NCI-H146 treated with DMSO at 0.1 percent for 48 hours (cell line): ENCODE measurements at regions not wholly inside any gene's neighbourhood (a gene's known extent, or its start where the extent isn't known, plus 50 kb on each side); places are given as distances from the start of the nearest gene placed in this dataset.
"Not testable (repeated sequence)": the region's sequence is repeated elsewhere in the genome, so short reads cannot be mapped to it uniquely, and the experiment has no call there.

ENCODE experiments used
- DNase-seq: peaks from one replicate; lab custom pipeline; 2025; ENCODE audit not compliant: unreplicated experiment; lab: John Stamatoyannopoulos, UW

DNA sequence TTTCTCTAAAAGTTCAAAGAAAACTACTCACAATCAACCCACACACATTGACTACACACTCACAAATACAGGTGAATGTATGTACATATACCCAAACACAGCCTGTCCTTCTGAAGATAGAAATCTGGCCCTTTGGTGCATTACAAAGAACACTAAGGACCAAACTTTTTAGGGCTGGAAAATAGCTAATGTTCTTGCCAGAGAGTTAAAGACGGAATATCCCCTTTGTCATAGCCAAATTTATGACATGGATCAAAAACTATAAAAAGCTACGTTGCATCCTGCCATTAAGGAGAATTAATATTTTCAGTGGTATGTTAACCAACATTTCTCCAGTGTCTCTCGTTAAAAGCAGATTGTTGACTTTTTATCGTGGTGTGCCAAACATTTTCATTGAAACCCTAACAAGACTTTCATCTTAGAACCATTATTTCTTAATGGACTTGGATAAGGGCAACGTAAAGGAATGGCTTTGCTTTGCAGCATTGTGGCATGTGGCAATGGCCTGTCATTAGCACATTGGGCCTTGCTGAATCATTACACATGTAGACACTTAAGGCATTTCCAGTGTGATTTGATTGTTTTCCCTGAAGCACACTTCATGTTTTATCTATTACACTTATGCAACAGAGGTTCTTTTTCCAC lies 150.9 kb upstream of the MEOX2 start:
- DNase-seq = no peak

DNA sequence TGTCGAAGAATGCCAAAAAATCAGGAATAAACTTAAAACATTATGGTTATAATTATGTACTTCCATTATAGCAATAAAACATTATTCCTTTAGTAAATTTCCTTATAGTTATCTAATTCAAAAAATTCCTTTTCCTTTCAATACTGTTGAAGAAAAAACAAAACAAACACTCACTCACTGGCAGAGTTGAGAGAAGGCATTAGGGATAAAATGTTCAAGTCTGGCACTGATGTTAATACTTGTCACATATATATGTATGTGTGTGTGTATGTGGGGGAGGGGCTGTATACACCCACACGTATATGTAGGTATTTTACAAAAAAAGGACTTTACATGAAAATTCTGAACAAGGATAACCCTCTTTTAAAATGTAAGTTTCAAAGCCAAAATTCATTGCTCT lies 150.2 kb upstream of the MEOX2 start:
- DNase-seq = no peak

DNA sequence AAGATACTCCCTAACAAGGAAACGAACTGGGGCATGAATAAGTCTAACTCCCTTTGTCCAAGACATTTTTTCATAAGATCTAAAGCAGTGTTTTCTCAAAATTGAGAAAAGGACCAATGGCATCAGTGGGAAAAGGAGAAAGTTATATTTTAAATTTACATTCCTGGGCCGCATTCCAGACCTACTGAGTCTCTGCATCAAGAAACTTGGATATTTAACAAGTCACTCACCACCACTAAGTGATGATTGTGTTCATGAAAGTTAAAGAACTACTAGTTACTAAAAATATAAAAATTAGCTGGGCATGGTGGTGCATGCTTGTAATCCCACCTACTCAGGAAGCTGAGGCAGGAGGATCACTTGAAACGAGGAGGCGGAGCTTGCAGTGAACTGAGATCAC lies 149.6 kb upstream of the MEOX2 start:
- no peak for DNase-seq

DNA sequence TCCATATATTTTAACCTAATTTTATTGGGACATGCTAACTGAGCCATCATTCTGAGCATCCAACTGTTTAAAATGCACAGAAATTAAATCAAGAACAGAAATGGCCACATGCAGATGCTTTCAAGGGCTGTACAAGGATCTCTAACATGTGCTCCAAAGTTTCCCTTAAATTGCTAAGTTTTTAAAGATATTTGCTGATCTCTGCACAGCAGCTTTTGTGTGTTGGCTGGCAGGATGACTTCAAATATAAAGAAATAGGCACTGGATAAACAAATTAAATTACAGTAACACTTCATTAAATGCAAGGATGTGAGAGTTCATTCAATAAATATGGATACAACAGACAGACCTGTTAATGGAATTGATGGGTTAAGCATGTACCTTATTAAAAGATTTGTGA lies 148.0 kb upstream of the MEOX2 start:
- DNase-seq = no peak

DNA sequence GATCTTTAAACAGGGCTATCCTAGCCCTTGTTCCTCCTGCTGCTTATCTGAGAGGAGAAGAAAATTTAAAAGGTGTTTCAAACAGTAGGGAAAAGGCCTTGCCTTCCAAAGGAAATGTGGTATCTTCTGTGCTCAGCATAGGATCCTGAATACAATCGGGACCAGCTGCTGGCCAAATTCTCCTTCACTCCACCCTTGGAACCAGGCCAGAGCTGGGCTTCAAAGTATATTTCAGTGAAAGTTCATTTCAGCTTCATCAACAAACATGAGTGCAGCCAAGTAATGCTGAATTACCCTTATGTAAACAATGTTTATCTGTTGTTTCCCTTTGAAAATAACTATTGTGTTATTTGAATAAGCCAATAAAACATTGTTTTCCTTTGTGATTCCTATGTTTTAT lies 146.5 kb upstream of the MEOX2 start:
- DNase-seq = no peak

DNA sequence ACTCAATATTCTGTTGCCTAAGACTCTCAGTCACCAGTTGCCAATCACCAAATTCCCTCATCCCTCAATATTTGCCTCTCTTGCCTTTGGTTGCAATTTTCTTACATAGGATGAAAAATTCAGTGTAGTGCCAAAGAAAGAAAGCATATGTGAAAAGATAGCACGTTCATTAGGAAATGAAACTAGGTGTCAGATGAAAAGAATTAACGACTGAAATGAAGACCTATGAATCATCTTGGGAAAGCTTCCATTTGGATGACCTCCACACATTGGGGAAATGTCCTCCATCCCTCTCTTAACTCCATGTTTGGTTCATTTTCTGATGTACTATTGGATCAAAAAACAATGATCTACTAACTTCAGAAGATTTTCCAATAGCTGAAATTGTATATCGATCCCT lies 145.1 kb upstream of the MEOX2 start:
- DNase-seq = no peak

DNA sequence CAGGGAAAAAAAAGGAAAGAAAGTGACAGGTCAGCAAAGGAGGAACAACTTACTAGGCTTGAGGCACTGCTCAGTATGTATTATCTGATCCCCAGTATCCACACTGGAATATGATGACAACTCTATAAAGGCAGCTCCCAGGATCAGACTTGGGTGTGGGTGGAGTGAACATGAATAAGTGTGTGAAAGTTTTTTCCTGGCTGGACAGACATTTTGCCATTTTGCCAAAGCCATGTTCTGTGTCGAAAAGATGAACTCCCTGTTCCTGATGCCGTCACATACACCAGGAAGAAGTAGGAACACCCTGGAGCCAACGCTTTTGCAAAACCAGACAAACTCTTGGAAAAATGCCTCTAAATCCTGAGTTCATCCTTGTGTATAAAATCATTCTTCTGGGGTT lies 143.2 kb upstream of the MEOX2 start:
- DNase-seq = no peak

DNA sequence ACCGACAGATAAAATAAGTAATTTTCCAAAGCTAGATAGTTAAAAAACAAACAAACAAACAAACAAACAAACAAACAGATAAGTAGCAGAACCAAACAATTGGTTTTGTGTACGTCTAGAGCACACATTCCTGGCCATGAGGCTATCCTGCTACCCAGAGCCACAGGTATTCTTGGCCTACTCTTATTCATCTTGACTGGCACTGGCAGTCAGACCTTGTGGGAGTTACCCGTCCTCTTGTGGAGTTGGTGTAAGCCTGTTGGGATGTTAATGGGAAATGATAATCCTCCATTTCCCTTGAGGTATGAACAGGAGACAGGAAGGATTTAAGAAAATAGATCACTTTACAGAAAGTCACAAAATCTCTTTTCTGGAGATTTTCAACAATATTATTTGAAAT lies 142.4 kb upstream of the MEOX2 start:
- DNase-seq = no peak

DNA sequence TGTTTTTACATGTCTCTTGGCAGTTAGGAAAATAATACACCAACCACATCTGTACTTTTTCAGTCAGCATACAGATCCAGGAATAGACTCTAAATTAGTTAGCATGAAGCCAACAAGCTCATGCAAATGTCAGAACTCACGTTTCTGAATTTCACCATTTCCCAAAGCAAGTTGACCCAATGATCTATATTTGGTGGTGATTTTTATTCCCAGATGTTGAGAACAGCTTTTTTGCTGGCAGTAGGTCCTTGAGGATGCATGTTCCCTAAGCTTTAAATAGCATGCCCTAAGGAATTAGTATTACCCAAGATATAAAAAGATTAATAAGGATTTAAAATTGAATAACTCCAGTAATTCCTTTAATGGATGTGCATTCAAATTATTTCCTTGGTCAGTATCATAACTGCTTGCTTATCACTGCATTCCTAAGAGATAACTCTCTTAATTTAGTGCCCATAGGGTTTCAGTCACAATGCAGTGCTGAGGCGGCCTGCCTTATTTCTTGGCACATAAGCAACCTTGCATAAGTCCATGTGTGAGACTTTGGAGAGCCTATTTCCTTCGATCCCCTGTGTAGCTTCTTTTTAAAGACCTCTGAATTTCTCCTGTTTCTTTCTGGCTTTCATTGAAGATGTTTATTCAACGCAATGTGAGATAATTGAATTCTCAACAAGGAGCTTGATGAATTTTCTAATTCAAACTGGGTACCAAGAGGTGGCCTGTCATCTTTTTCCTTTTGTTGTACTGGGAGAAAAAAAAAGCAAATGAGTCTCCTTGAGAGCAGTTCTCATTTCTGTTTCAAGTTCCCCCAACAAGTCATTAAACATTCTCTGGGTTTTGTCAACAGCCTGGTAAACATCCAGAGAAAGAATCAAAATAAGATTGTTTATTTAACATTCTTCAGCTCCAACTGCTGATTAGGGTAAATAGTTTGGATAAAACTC lies 135.3 kb upstream of the MEOX2 start:
- no peak for DNase-seq

DNA sequence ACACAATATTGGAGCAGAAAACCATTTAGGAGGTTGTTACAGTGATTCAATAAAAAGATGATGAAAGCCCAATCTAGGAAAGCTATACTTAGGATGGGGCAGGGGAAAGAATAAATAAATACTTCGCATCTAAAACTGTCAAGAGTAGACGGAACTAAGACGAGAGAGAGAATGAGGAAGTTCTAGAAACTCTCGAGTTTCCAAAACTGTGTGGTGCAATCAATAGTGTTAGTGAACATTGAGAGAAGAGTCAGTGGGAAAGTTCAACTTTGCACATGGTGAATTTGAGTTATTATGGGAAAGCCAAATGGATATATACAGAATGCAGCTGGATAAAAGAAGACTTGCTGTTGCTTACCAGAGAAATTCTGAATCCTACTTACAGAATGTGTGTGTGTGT lies 133.8 kb upstream of the MEOX2 start:
- no peak for DNase-seq

DNA sequence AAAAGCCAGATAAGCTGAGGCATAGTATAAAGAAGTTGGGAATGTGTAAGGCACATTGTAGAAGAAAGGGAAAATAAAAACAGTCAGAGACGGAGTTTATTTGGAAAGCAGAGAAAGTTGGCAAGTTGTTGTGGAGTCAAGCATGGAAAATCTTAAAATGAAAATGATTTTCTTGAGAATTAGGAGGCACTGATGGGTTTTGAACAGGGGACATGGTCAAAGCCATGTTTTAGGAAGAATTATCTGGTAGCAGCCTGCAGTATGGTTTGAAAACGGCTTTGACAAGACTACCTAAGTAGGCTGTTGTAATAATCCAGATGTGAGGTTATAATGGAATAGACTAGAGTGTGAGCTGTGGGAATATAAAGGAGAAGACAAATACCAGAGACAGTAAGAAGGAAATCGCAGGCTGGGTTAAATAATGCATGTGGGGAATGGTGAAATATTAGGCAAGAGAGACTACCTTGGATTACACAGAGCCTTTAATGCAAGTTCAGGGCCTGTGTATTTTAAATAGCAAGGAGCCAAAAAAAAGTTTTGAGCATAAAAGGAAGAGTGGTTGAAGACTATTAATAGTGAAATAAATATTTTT lies 130.4 kb upstream of the MEOX2 start:
- DNase-seq = no peak

DNA sequence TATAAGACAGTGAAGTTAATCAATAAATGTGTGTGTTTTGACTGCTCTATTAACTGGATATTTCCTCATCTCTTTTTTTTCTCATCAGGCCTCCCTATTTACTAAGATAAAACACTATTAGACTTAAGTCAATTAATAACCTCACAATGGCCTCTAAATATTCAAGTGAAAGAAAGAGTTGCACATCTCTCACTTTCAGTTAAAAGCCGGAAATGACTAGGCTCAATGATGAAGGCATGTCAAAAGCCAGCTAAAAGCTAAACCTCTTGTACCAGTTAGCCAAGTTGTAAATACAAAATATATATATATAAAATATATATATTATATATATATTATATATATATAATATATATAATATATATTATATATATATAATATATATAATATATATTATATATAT lies 127.0 kb upstream of the MEOX2 start:
- DNase-seq = no peak

DNA sequence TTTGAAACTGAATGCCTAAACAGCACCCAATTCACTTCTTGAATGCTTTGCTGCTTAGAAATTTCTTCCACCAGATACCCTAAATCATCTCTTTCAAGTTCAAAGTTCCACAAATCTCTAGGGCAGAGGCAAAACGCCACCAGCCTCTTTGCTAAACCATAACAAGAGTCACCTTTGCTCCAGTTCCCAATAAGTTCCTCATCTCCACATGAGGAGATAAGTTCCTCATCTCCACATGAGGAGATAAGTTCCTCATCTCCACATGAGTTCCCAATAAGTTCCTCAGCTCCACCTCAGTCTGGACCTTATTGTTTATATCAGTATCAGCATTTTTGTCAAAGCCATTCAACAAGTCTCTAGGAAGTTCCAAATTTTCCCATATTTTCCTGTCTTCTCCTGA lies 123.9 kb upstream of the MEOX2 start:
- DNase-seq = not testable (repeated sequence)

DNA sequence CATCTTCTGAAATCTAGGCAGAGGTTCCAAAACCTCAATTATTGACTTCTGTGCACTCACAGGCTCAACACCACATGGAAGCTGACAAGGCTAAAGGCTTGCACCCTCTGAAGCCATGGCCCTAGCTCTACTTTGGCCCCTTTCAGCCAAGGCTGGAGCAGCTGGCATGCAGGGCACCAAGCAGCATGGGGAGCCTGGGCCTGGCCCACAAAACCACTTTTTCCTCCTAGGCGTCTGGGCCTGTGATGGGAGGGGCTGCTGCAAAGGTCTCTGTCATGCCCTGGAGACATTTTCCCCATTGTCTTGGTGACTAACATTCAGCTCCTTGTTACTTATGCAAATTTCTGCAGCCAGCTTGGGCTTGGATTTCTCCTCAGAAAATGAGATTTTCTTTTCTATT lies 123.5 kb upstream of the MEOX2 start:
- DNase-seq = not testable (repeated sequence)

DNA sequence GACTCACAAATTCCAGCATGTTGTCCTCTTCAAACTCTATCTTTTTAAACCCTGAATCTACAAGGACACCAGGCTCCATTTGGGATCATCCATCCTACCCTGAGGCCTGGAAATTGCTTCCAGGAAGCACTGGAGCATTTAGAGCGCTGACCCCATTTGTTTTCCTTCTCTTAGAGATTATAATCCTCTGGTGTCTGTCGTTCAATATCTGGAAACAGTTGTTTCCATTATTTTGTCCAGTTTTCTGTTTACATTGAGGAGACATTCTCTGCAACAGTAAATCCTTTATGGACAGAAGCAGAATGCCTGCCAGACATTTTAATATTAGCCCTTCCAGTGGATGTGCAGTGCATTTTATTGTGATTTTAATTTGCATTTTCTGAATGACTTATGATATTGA lies 119.4 kb upstream of the MEOX2 start:
- no peak for DNase-seq

DNA sequence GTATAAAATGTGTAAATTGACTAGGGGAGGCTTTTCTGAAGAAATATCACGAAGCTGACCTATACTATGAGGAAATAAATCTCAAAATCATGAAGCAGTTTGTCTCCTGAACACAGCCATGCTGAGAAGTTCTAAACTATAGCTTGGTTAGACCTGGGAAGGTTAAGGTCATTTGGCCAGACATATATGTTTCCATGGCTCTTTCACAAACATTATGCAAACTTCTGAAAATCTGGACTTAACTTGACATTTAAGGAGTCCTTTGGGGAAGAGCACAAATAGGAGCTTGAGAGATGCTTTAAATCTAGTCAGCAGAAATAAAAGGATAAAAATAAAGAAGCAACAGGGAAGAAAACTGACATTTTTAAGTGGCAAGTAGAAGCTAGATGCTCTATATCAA lies 115.9 kb upstream of the MEOX2 start:
- DNase-seq = no peak

DNA sequence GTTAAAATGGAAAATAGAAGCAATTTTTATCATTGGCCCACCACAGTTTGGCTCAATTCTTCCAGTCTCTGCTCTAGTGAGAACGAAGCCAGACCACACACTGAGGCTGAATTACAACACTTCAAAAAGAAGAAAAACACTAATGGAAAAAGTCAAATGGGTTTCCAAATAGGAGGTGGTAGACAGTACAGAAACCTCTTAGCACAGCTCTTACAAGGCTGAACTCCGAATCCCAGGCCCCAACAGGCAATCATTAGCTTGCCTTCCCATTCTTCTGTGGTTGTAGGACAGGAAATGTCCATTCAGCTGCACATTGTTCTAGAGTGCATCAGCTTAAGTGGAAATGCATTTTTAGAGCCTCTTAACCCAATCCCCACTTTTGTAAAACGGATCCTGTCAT lies 115.1 kb upstream of the MEOX2 start:
- no peak for DNase-seq

DNA sequence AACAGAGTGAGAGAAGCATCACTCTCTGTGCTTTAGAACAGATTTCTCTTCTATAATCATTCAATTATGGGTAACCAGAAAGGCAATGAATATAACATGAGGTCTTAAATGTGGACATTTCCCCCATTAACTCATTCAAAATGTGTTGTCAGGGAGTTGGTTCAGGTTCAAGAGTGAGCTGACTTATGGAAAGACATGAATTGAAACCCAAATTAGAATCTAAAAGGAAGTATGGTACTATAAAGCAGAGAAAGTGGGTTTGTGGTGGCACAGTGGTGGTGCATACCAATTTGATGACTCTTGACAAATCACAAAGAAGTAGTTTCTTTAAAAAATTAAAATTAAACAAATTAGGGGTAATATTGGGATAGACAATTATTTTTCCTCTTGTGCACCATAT lies 114.6 kb upstream of the MEOX2 start:
- no peak for DNase-seq

DNA sequence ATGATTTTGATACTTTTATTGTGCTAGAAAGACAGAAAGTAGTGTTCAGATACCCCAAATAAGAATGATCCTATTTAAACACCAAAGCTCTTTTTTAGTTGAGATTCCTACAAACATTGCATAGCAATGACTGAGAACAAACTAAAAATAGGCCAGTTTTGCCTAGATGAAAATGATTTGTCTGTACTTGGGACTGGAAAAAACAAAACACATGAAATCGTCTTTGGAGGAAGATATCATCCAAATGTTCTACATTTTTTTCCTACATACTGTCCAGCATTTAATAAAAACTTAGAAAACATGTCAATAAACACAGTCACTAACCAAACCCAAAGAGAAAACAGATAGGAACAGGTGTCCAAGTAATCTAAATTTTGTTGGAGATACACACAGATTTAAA lies 111.6 kb upstream of the MEOX2 start:
- DNase-seq = no peak

DNA sequence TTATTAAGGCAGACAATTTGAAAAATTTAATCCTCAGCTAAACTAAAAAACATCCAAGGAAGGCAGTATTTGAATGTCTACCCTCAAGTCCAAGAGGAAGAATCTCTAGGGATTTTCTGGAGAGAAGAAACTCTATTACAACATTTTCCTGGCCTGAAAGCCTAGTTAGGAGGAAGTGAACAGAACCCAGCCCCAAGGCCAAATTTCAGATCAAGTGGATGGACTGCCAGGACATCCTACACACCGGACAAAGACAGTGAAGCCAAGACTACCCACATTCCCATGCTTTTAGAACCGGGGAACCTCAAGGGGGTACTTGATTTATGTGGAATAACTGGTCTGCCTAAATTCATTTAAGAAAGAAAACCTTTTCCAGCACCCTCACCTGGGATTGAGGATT lies 108.9 kb upstream of the MEOX2 start:
- no peak for DNase-seq

DNA sequence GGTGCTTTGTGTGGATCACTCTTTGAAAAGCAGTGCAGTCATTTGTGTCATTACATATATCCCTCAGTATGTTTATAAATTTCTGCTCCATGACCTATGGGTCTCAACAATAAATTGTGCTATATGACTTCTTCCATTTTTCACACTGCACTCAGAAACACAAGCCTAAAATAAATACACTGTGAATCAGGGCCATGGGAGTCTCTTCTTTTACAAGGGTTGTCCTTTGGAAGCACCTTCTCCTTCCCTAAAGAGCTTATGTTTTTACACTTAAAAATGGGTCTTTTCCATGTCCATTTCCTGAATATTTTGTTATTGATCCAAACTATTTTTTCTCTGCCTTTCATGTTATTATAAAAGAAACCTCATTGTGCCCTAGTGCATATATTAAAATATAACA lies 108.3 kb upstream of the MEOX2 start:
- no peak for DNase-seq

DNA sequence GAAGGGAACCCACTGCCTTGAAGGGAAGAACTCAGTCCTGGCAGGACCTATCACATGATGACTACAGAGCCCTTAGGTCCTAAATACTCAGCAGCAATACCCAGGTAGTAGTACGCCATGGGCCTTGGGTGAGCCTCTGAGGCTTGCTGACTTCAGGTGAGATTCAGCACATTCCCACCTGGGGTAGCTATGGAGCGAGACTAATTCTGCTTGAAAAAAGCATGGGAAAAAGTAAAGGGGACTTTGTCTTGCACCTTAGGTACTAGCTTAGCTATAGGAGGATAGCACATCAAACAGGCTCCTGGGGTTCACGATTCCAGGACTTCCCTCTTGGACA lies 98.2 kb upstream of the MEOX2 start:
- DNase-seq = no peak
